ENCODE measurements at regions not wholly inside any gene's neighbourhood (a gene's known extent, or its start where the extent isn't known, plus 50 kb on each side); places are given as distances from the start of the nearest gene placed in this dataset.
"Not testable (repeated sequence)": the region's sequence is repeated elsewhere in the genome, so short reads cannot be mapped to it uniquely, and the experiment has no call there.

GRCh38 chr10:76815505-76815904 lies 822.1 kb downstream of the KCNMA1 start:
- not testable (repeated sequence) for H3K4me3 ChIP-seq (ENCODE audit: low read depth, low read length); DNase-seq (ENCODE audit: low read depth)

- H3K4me3 ChIP-seq (ENCODE audit: low read depth, low read length), result no peak overlapping the region
- no peak for TF ChIP-seq CTCF (conservative IDR thresholded peaks at IDR 0.05; ENCODE audit: low read depth, low read length)
- DNase-seq (ENCODE audit: low read depth), result no peak
Measured at GRCh38 chr10:76811430-76811829, 826.2 kb downstream of the KCNMA1 start.

GRCh38 chr10:76788452-76788811 lies 849.2 kb downstream of the KCNMA1 start:
- no peak overlapping the region for H3K4me3 ChIP-seq (ENCODE audit: low read depth, low read length)
- TF ChIP-seq CTCF (conservative IDR thresholded peaks at IDR 0.05; ENCODE audit: low read depth, low read length), result no peak

GRCh38 chr10:76787746-76788451 lies 849.7 kb downstream of the KCNMA1 start:
- no peak overlapping the region for H3K4me3 ChIP-seq (ENCODE audit: low read depth, low read length)
- TF ChIP-seq CTCF (conservative IDR thresholded peaks at IDR 0.05; ENCODE audit: low read depth, low read length), result no peak
- DNase-seq (ENCODE audit: low read depth), result no peak

More at GRCh38 chr10:76788452-76788811, 849.2 kb downstream of the KCNMA1 start:
- no peak for DNase-seq (ENCODE audit: low read depth)

- no peak for DNase-seq (ENCODE audit: low read depth)
- TF ChIP-seq CTCF (conservative IDR thresholded peaks at IDR 0.05; ENCODE audit: low read depth, low read length), result no peak
- no peak overlapping the region for H3K4me3 ChIP-seq (ENCODE audit: low read depth, low read length)
Measured at GRCh38 chr10:76786504-76787072, 851.0 kb downstream of the KCNMA1 start.

GRCh38 chr10:76784076-76784475 lies 853.5 kb downstream of the KCNMA1 start:
- no peak for DNase-seq (ENCODE audit: low read depth)
- H3K4me3 ChIP-seq (ENCODE audit: low read depth, low read length), result no peak overlapping the region
- no peak for TF ChIP-seq CTCF (conservative IDR thresholded peaks at IDR 0.05; ENCODE audit: low read depth, low read length)

- no peak for DNase-seq (ENCODE audit: low read depth)
- H3K4me3 ChIP-seq (ENCODE audit: low read depth, low read length), result no peak overlapping the region
- TF ChIP-seq CTCF (conservative IDR thresholded peaks at IDR 0.05; ENCODE audit: low read depth, low read length), result no peak
Measured at GRCh38 chr10:76779796-76780301, 857.8 kb downstream of the KCNMA1 start.
